HG02678 (cell line): ENCODE measurements at regions not wholly inside any gene's neighbourhood (a gene's known extent, or its start where the extent isn't known, plus 50 kb on each side); places are given as distances from the start of the nearest gene placed in this dataset.
"Not testable (repeated sequence)": the region's sequence is repeated elsewhere in the genome, so short reads cannot be mapped to it uniquely, and the experiment has no call there.

ENCODE experiments used
- ATAC-seq: cut with Tn5 transposase; IDR thresholded peaks from one replicate; pipeline ENCODE4 v1.9.1; 2021; ENCODE audit warnings: mild to moderate bottlenecking, moderate library complexity; ENCODE audit not compliant: unreplicated experiment

DNA sequence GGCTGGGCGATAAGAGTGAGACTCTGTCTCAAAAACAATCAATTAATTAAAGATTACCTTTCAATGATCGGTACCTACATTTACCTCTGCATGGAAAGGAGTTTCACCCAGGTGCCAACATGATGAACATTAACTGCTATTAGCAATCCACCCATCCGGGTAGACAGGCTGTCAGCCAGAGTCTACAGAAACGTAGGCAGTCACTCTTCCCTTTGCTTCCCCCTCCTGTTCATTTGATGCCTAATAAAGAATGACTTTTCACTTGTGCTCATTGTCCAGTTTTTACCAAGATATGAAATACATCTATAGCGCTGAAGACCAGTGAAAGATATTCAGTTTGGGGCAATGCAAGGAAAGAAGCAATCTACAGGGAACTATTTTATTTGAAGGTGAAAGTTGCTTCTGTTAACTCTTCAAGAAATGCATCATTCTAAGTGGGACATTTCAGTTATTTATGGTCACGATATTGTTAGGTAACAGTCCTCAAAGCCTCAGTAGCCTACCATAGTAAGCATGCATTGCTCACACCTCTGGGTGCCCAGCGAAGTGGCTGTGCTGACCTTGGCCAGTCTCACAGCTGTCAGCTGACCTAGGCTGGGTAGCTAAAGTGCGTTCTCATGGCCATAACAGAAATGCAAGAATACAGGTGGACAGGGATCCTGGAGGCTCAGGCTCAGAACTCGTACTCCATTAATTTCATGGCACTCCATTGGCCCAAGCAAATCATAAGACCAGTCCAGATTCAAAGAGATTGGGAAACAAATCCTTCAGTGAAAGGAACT, 87.2 kb upstream of the DMRT1 start:
- ATAC-seq = no peak

DNA sequence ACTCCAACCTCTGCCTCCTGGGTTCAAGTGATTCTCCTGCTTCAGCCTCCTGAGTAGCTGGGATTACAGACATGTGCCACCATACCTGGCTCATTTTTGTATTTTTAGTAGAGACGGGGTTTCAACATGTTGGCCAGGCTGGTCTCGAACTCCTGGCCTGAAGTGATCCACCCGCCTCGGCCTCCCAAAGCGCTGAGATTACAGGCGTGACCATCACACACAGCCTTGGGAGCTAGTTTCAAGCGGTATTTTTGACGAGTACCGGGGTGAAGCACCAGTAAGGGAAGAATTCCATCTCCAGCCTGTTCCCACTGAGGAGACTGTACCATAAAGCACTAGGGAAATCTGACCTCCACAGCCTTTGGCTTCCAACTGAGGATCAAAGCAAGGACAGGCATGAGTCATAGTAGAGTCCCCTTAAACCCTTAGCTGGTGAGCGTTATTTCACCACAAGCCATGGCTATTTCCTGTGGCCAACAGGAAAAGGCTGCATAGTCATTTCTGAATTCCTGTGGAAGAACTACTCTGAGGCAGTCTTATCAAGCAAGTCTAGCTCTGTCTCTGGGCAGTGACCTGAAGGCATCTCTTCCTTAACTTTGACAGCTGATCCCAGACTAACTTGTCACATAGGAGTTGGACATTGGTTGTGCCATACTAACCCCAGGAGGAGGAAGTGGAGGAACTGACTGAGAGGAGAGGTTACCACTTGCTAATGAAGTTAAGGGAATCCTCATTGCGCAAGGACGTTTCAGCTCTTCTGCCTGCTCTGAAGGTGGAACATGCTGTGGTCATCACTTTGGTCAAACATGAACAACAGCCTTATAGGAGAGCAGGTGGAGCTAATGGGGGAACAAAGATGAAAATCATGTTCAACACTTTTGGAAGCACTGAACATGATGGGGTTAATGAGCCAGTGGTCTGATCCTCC, 85.8 kb upstream of the DMRT1 start:
- ATAC-seq = peak; percentile 38

- peak; percentile 45 for ATAC-seq
Observed at GRCh38 chr9:757246-757881, 84.1 kb upstream of the DMRT1 start.

DNA sequence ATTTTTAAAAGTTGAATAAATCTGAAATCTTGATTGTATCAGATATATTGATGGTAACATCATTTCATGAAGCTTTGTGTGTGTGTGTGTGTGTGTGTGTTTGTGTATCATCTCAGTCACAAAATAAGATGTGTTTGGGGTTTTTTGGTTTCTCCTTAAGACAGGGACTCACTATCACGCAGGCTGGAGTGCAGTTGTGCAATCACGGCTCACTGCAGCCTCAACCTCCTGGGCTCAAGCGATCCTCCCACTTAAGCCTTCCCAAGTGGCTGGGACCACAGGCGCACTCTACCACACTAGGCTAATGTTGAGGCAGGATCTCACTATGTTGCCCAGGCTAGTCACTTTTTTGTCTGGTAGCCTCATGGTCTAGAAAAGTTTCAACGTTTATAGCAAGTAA, 83.4 kb upstream of the DMRT1 start:
- no peak for ATAC-seq

- no peak for ATAC-seq
Observed at GRCh38 chr9:759541-759940, 82.0 kb upstream of the DMRT1 start.

GRCh38 chr9:759983-760736, 81.3 kb upstream of the DMRT1 start:
- no peak for ATAC-seq

DNA sequence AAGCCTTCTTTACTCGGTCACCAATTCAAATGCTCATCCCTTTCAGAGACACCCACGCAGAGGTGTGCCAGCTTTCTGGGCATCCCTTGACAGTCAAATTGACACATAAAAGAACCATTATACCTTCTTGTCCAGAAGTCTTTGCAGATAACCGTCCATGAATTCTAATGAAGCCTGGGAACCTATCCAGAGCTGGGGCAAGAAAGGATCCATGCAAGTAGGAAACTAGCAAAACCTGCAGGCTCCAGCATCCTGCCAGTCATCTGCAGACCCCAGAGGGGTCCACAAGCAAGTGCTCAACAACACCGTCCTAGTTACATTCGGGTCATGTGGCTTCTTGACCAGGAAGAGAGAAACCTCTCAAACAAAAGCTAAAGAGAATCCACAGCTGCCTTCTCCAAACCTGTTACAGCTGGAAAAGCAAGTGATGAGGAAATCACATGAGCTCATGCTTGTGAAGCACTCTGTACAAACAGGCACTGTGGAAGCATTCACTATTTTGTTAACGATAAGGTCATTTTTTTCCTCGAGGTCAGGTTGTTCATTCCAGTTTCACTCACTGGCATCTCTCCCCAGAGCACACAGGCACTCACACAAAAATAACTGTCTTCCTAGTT, 80.2 kb upstream of the DMRT1 start:
- ATAC-seq = no peak

DNA sequence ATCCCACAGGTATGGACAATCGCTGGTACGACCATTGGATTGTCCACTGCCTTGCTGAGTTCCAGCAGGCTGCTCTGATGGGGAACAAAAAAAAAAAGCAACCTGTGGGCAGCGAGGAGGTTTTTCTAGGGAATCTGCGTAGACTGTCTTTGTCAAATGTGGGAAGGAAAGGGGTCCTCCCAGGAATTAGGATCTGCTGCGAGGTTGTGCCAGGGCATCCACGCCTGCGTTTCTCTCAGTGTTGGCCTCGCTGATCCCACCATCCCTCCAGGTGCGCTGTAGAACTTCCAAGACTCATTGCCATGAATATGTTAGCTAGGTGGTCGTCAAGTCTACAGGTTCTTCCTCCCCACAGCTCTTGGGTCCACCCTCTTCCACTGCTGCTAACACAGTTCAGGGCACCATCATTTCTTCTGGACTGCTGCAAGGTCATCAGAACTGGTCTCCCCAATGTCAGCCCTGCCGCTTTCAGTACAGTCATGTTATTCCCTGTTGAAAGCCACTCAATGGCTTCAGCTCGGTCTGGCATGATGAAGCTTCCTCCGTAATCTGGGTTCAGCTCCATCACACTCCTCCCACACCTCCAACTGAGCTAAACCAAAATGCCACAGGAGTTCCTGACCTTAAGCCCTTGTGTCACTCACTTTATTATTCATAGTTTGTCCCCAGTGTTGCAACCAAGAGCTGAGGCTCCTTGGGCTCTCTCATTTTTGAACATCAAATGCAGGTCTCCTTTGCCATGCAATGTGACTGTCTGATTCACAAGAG, 79.5 kb upstream of the DMRT1 start:
- no peak for ATAC-seq

DNA sequence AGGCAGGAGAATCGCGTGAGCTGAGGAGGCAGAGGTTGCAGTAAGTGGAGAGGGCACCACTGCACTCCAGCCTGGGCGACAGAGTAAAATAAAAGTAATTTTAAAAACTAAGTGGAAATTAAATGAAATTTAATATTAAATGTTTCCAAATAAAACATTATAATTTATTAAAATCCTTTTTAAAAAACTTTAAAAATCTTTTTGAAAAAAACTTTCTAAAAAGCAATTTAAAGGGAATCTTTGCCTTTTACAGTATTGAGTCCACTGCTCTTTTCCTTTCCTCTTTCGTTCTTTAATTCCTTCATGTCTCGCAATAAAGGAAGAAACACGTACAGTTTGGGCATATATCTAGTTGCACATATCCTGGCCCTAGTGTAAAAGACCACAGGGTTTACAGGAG, 77.8 kb upstream of the DMRT1 start:
- ATAC-seq = no peak

DNA sequence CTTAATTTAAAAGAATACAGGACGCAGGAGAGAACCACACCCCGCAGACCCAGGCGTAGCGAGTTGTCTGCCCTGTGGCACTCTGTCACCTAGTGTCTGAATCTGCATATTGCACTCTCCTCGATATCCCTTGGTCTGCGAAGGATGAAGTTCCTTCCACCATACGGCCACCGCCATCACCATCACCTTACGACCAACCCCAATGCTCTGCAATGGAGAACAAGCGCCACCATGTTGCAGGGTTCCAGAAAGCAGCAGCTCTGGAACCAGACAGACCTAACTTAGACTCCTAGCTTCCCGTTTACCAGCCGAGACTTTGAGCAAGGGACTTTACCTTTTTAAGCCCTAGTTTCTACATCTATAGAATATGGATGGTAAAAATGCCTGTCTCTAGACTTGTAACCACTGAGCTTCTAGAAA, 77.4 kb upstream of the DMRT1 start:
- peak; percentile 66 for ATAC-seq

DNA sequence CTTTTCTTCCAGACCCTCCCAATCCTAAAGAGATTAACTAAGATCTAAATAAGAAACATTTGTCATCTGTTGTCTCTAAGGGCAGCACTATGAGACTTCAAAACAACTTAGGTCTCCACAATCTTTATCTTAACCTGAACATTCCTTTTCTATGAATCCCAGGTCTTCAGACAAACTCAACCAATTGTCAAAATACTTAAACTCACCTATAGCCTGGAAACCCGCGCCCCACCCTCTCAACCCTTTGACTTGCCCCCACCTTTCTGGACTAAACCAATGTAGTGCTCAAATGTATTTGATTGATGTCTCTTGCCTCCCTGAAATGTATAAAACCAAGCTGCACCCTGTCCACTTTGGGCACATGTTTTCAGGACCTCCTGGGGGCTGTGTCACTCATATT, 76.5 kb upstream of the DMRT1 start:
- no peak for ATAC-seq

GRCh38 chr9:767061-767561, 74.4 kb upstream of the DMRT1 start:
- not testable (repeated sequence) for ATAC-seq

GRCh38 chr9:776086-776485, 65.4 kb upstream of the DMRT1 start:
- no peak for ATAC-seq

DNA sequence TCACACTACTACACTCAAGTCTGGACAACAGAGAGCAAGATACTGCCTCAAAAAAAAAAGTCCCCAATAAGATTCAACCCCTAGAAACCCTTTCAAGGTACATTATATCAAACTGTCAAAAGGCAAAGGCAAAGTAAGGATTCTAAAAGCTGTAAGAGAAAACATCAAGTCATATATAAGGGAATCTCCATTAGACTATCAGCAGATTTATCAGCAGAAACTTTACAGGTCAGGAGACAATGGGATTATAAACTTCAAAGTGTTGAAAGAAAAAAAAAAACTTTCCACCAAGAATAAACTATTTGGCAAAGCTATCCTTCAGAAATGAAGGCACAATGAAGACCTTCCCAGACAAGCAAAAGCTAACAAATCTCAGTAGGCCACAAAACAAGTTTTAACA, 63.5 kb upstream of the DMRT1 start:
- ATAC-seq = no peak

GRCh38 chr9:784202-784601, 57.3 kb upstream of the DMRT1 start:
- ATAC-seq = no peak

- no peak for ATAC-seq
Observed at GRCh38 chr9:784916-785315, 56.6 kb upstream of the DMRT1 start.

DNA sequence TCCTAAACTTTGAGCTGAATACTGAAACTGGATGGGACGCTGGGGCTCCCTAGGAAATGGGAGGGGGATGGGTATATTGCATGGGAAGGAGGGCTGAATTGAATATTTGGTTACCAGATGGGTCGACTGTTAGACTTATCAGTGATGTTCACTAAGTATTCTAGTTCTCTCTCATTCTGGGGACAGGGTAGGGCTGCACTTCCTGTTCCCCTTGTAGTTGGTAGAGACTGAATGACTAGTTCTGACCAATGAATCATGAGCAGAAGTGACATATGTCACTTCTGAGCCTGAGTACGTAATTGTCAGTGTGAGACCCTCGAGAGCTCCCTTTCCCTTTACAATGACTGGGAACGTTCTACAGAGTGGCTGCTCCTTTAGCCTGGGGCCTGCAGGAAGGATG, 55.5 kb upstream of the DMRT1 start:
- ATAC-seq = no peak

DNA sequence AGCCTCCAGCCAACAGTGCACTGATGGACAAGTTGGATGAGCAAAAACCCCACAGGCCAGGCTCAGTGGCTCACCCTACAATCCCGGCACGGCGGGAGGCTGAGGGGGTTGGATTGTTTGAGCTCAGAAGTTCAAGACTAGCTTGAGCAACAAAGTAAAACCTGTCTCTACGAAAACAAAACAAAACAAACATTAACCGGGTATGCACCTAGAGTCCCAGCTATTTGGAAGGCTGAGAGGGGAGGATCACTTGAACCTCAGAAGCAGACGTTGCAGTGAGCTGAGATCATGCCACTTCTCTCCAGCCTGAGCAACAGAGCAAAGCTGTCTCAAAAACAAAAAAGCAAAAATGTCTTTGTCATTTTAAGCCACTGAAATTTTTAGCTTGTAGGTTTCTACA, 55.1 kb upstream of the DMRT1 start:
- no peak for ATAC-seq

- ATAC-seq = no peak
Observed at GRCh38 chr9:788777-789176, 52.7 kb upstream of the DMRT1 start.
